Mesendoderm (in vitro differentiated cells): ENCODE measurements at regions not wholly inside any gene's neighbourhood (a gene's known extent, or its start where the extent isn't known, plus 50 kb on each side); places are given as distances from the start of the nearest gene placed in this dataset.

Source experiments
- DNase-seq: peaks from one replicate; pipeline ENCODE4 v3.0.0; 2013
- H2AK5ac ChIP-seq: 2 replicates; pipeline ENCODE4 v1.6.1; 2013; ENCODE audit warnings: low read length, inconsistent platforms
- H2BK120ac ChIP-seq: 2 replicates; pipeline ENCODE4 v1.6.1; 2013; ENCODE audit warnings: low read depth, mild to moderate bottlenecking, low read length, moderate library complexity, mixed read lengths
- H2BK15ac ChIP-seq: replicated peaks from 2 replicates; pipeline ENCODE4 v1.6.1; 2013; ENCODE audit warnings: low read depth, mild to moderate bottlenecking, moderate library complexity
- H2BK5ac ChIP-seq: 2 replicates; pipeline ENCODE4 v1.6.1; 2013; ENCODE audit warnings: low read length, inconsistent platforms
- H3K18ac ChIP-seq: 2 replicates; pipeline ENCODE4 v1.6.1; 2013; ENCODE audit warnings: mild to moderate bottlenecking, low read length, mixed read lengths
- H3K23ac ChIP-seq: one replicate; pipeline ENCODE4 v1.6.1; 2013; ENCODE audit warnings: low read length
- H3K27ac ChIP-seq: 2 replicates; pipeline ENCODE4 v1.5.1; 2013; ENCODE audit warnings: low read depth, mild to moderate bottlenecking, inconsistent platforms, low read length, moderate library complexity
- H3K27me3 ChIP-seq: 2 replicates; pipeline ENCODE4 v1.6.1; 2013; ENCODE audit warnings: low read length, control low read depth, mild to moderate bottlenecking, inconsistent platforms; ENCODE audit not compliant: insufficient read depth, poor library complexity
- H3K36me3 ChIP-seq: 2 replicates; pipeline ENCODE4 v1.6.1; 2013; ENCODE audit warnings: low read length, inconsistent platforms; ENCODE audit not compliant: control insufficient read depth, insufficient read depth
- H3K4ac ChIP-seq: one replicate; pipeline ENCODE4 v1.6.1; 2013; ENCODE audit warnings: low read depth, mild to moderate bottlenecking, low read length, moderate library complexity
- H3K4me1 ChIP-seq: 2 replicates; pipeline ENCODE4 v1.6.1; 2013; ENCODE audit warnings: low read depth, low read length, inconsistent platforms; ENCODE audit not compliant: control insufficient read depth
- H3K4me2 ChIP-seq: 2 replicates; pipeline ENCODE4 v1.6.1; 2013; ENCODE audit warnings: low read length
- H3K4me3 ChIP-seq: 2 replicates; pipeline ENCODE4 v1.5.1; 2013; ENCODE audit warnings: mild to moderate bottlenecking, low read length
- H3K56ac ChIP-seq: one replicate; pipeline ENCODE4 v1.6.1; 2013; ENCODE audit warnings: low read length
- H3K79me1 ChIP-seq: 2 replicates; pipeline ENCODE4 v1.6.1; 2013; ENCODE audit warnings: low read length, inconsistent platforms
- H3K79me2 ChIP-seq: 2 replicates; pipeline ENCODE4 v1.6.1; 2013; ENCODE audit warnings: mild to moderate bottlenecking, low read length; ENCODE audit not compliant: control insufficient read depth, insufficient read depth
- H3K9ac ChIP-seq: 2 replicates; pipeline ENCODE4 v1.6.1; 2013; ENCODE audit warnings: low read length, inconsistent platforms
- H4K5ac ChIP-seq: one replicate; pipeline ENCODE4 v1.6.1; 2013; ENCODE audit warnings: low read length
- H4K8ac ChIP-seq: one replicate; pipeline ENCODE4 v1.6.1; 2013; ENCODE audit warnings: low read depth, mild to moderate bottlenecking, control low read depth, low read length, moderate library complexity
- WGBS: extraction: QIAGEN DNeasy Blood & Tissue Kit; methylation state at CpG from one replicate; pipeline ENCODE4 v1.1.7; 2013; ENCODE audit warnings: low lambda C conversion rate, missing lambda C conversion rate; ENCODE audit not compliant: insufficient coverage; ENCODE audit errors: extremely low coverage; 5-methylcytosine and 5-hydroxymethylcytosine counted together

GRCh38 chr14:28297559-28297958 is 469.0 kb upstream of the FOXG1 start:
- WGBS: no CpG with 5 or more reads among the region's 1 CpG
- H4K5ac ChIP-seq: no peak overlapping the region

DNA sequence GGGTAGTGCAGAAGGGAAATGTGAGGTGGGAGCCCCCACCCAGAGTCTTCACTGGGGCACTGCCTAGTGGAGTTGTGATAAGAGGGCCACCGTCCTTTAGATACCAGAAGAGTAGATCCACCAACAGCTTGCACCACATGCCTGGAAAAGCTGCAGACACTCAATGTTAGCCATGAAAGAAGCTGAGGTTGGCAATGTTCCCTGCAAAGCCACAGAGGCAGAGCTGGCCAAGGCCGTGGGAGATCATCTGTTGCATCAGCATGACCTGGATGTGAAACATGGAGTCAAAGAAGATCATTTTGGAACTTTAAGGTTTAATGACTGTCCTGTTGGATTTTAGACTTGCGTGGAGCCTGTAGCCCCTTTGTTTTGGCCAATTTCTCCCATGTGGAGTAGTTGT is 468.4 kb upstream of the FOXG1 start:
- Histone ChIP-seq H3K4ac (no peak overlapping the region), H2AK5ac (no peak overlapping the region), H3K9ac (no peak overlapping the region), H3K4me3 (no peak overlapping the region), H3K4me2 (no peak overlapping the region), H4K8ac (no peak overlapping the region), H3K56ac (no peak overlapping the region), H3K23ac (no peak overlapping the region), H3K4me1 (no peaks in the 10 kb centered on the region), H4K5ac (no peak overlapping the region), H3K79me1 (no peaks in the 10 kb centered on the region), H2BK15ac (no peak overlapping the region), H3K27ac (no peak overlapping the region), H3K27me3 (no peaks in the 10 kb centered on the region), H3K36me3 (no peaks in the 10 kb centered on the region), H3K79me2 (no peaks in the 10 kb centered on the region), H3K18ac (no peak overlapping the region), H2BK120ac (no peak overlapping the region), H2BK5ac (no peak overlapping the region)
- no peak for DNase-seq
- no CpG with 5 or more reads among the region's 3 CpGs for WGBS

More at GRCh38 chr14:28297559-28297958, 469.0 kb upstream of the FOXG1 start:
- Histone ChIP-seq H3K27ac (no peak overlapping the region), H3K79me1 (no peaks in the 10 kb centered on the region), H4K8ac (no peak overlapping the region), H3K27me3 (no peaks in the 10 kb centered on the region), H3K4me1 (no peaks in the 10 kb centered on the region), H2BK15ac (no peak overlapping the region), H2AK5ac (no peak overlapping the region), H3K9ac (no peak overlapping the region), H3K23ac (no peak overlapping the region), H2BK120ac (no peak overlapping the region), H2BK5ac (no peak overlapping the region), H3K4me3 (no peak overlapping the region), H3K36me3 (no peaks in the 10 kb centered on the region), H3K56ac (no peak overlapping the region), H3K4ac (no peak overlapping the region), H3K79me2 (no peaks in the 10 kb centered on the region), H3K18ac (no peak overlapping the region), H3K4me2 (no peak overlapping the region)
- no peak for DNase-seq

GRCh38 chr14:28299227-28299626 is 467.4 kb upstream of the FOXG1 start:
- H2BK5ac ChIP-seq: no peak overlapping the region
- no peak overlapping the region for H3K4ac ChIP-seq
- no peak overlapping the region for H3K4me3 ChIP-seq
- no CpG with 5 or more reads among the region's 6 CpGs for WGBS
- no peaks in the 10 kb centered on the region for H3K4me1 ChIP-seq
- no peaks in the 10 kb centered on the region for H3K36me3 ChIP-seq
- no peak overlapping the region for H3K56ac ChIP-seq
- H2BK120ac ChIP-seq: no peak overlapping the region
- H4K5ac ChIP-seq: no peak overlapping the region
- no peaks in the 10 kb centered on the region for H3K79me2 ChIP-seq
- no peak overlapping the region for H3K27ac ChIP-seq
- no peak overlapping the region for H2AK5ac ChIP-seq
- H3K9ac ChIP-seq: no peak overlapping the region
- no peaks in the 10 kb centered on the region for H3K79me1 ChIP-seq
- no peak overlapping the region for H2BK15ac ChIP-seq
- H3K4me2 ChIP-seq: no peak overlapping the region
- DNase-seq: no peak
- H3K23ac ChIP-seq: no peak overlapping the region
- H3K27me3 ChIP-seq: no peaks in the 10 kb centered on the region
- H3K18ac ChIP-seq: no peak overlapping the region
- no peak overlapping the region for H4K8ac ChIP-seq

GRCh38 chr14:28300356-28300755 is 466.2 kb upstream of the FOXG1 start:
- Histone ChIP-seq H3K27me3 (no peaks in the 10 kb centered on the region), H2BK120ac (no peak overlapping the region), H3K4me1 (no peaks in the 10 kb centered on the region), H3K4ac (no peak overlapping the region), H3K4me2 (no peak overlapping the region), H3K36me3 (no peaks in the 10 kb centered on the region), H3K79me1 (no peaks in the 10 kb centered on the region), H4K5ac (no peak overlapping the region), H2BK5ac (no peak overlapping the region), H2AK5ac (no peak overlapping the region), H3K9ac (no peak overlapping the region), H4K8ac (no peak overlapping the region), H3K18ac (no peak overlapping the region), H3K23ac (no peak overlapping the region), H3K56ac (no peak overlapping the region), H3K27ac (no peak overlapping the region), H3K4me3 (no peak overlapping the region), H2BK15ac (no peak overlapping the region), H3K79me2 (no peaks in the 10 kb centered on the region)
- DNase-seq: no peak

- no peak overlapping the region for H3K27ac ChIP-seq
- DNase-seq: no peak
- no peak overlapping the region for H2BK15ac ChIP-seq
- no peak overlapping the region for H3K4me2 ChIP-seq
- no peak overlapping the region for H2AK5ac ChIP-seq
- H3K56ac ChIP-seq: no peak overlapping the region
- no peak overlapping the region for H3K9ac ChIP-seq
- no CpG with 5 or more reads among the region's 4 CpGs for WGBS
- no peak overlapping the region for H3K4ac ChIP-seq
- no peak overlapping the region for H2BK120ac ChIP-seq
- no peak overlapping the region for H3K23ac ChIP-seq
- no peaks in the 10 kb centered on the region for H3K79me1 ChIP-seq
- H3K4me3 ChIP-seq: no peak overlapping the region
- no peaks in the 10 kb centered on the region for H3K79me2 ChIP-seq
- H4K8ac ChIP-seq: no peak overlapping the region
- no peak overlapping the region for H4K5ac ChIP-seq
- H3K36me3 ChIP-seq: no peaks in the 10 kb centered on the region
- H3K4me1 ChIP-seq: no peaks in the 10 kb centered on the region
- H3K18ac ChIP-seq: no peak overlapping the region
- no peaks in the 10 kb centered on the region for H3K27me3 ChIP-seq
- no peak overlapping the region for H2BK5ac ChIP-seq
These were observed 465.4 kb upstream of the FOXG1 start for GRCh38 chr14:28301179-28301578.

DNA sequence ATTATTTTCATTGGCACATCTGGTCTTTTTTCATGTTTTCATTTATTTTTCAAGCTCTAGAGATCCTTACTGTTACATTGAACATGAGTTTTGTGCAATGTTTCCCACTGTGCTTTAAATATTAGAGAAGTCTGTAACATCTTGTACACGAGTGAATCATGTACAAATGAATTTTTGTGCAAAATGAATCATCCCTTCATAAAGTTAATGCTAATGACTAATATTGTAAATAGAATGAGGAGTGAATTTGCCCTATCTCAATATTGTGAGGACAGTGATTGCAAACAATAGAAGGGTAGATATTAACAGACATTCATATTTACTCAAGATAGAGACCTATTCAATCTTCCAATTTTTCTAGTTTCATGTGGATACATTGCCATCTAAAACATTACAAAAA is 463.3 kb upstream of the FOXG1 start:
- H3K4me2 ChIP-seq: no peak overlapping the region
- no peak overlapping the region for H4K8ac ChIP-seq
- no peak overlapping the region for H3K23ac ChIP-seq
- H3K36me3 ChIP-seq: no peaks in the 10 kb centered on the region
- no peak overlapping the region for H2BK15ac ChIP-seq
- H2BK120ac ChIP-seq: no peak overlapping the region
- WGBS: no CpG with 5 or more reads among the region's 1 CpG
- no peaks in the 10 kb centered on the region for H3K27me3 ChIP-seq
- H4K5ac ChIP-seq: no peak overlapping the region
- no peak for DNase-seq
- H3K79me1 ChIP-seq: no peaks in the 10 kb centered on the region
- no peak overlapping the region for H3K9ac ChIP-seq
- H3K27ac ChIP-seq: no peak overlapping the region
- H3K4ac ChIP-seq: no peak overlapping the region
- no peak overlapping the region for H2BK5ac ChIP-seq
- no peak overlapping the region for H3K18ac ChIP-seq
- H3K56ac ChIP-seq: no peak overlapping the region
- H3K4me1 ChIP-seq: no peaks in the 10 kb centered on the region
- no peaks in the 10 kb centered on the region for H3K79me2 ChIP-seq
- H3K4me3 ChIP-seq: no peak overlapping the region
- H2AK5ac ChIP-seq: no peak overlapping the region
